GM12891 (cell line): ENCODE measurements at regions not wholly inside any gene's neighbourhood (a gene's known extent, or its start where the extent isn't known, plus 50 kb on each side); places are given as distances from the start of the nearest gene placed in this dataset.

Experiments used
- PAX5 ChIP-seq: IDR thresholded peaks from 2 replicates; pipeline ENCODE4 v1.6.1; 2011; ENCODE audit warnings: low read length, moderate library complexity, mild to moderate bottlenecking; ENCODE audit not compliant: insufficient read depth, severe bottlenecking
- POLR2A ChIP-seq: IDR thresholded peaks from 2 replicates; pipeline ENCODE4 v1.6.1; 2011; ENCODE audit warnings: low read depth, low read length, control low read depth
- POLR2AphosphoS5 ChIP-seq: IDR thresholded peaks from 2 replicates; pipeline ENCODE4 v1.6.1; 2011; ENCODE audit warnings: low read depth, low read length, control low read depth
- POU2F2 ChIP-seq: IDR thresholded peaks from 2 replicates; pipeline ENCODE4 v1.6.1; 2011; ENCODE audit warnings: low read depth, mild to moderate bottlenecking, control low read depth, low read length, moderate library complexity
- SPI1 ChIP-seq: IDR thresholded peaks from 2 replicates; pipeline ENCODE4 v1.6.1; 2011; ENCODE audit warnings: low read depth, low read length, control low read depth
- TAF1 ChIP-seq: IDR thresholded peaks from 2 replicates; pipeline ENCODE4 v1.6.1; 2011; ENCODE audit warnings: low read depth, low read length, control low read depth

DNA sequence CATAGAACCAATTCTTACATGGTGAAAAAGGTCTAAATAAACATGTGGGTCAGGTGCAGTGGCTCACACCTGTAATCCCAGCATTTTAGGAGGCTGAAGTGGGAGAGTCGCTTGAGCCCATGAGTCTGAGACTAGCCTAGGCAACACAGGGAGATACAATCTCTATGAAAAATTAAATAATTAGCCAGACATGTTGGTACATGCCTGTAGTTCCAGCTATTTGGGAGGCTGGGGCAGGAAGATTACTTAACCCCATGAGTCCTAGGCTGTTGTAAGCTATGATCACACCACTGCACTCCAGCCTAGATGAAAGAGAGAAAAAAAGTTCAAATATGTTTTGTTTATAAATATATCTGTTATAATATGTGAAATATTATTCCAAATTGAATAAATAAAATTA, 643.6 kb downstream of the IPMK start:
- TF ChIP-seq POLR2AphosphoS5 (no peak), POLR2A (no peak), TAF1 (no peak), POU2F2 (no peak), PAX5 (no peak), SPI1 (no peak)
